Thymus (tissue), 11 donors: ENCODE measurements at regions not wholly inside any gene's neighbourhood (a gene's known extent, or its start where the extent isn't known, plus 50 kb on each side); places are given as distances from the start of the nearest gene placed in this dataset.

ENCODE experiments used
- DNase-seq, 9 donors: peaks; one replicate each; pipeline ENCODE4 v3.0.0-alpha.2; 2013; ENCODE audit warnings: low spot score in 9 of 9, low read depth in 6 of 9, missing footprints in 1 of 9
- H3K27ac ChIP-seq, 2 donors: one replicate each; pipeline ENCODE4 v1.5.1; 2013; ENCODE audit warnings: control low read depth in 1 of 2, low read depth in 1 of 2, low read length in 1 of 2, mild to moderate bottlenecking in 1 of 2, moderate library complexity in 1 of 2
- H3K27me3 ChIP-seq, 2 donors: one replicate each; pipeline ENCODE4 v1.5.1; 2013; ENCODE audit warnings: low read length in 1 of 2; ENCODE audit not compliant: control insufficient read depth in 2 of 2, insufficient read depth in 1 of 2
- H3K36me3 ChIP-seq, 2 donors: one replicate each; pipeline ENCODE4 v1.5.1; 2013; ENCODE audit warnings: low read length in 1 of 2, mild to moderate bottlenecking in 1 of 2, moderate library complexity in 1 of 2; ENCODE audit not compliant: control insufficient read depth in 2 of 2, insufficient read depth in 2 of 2
- H3K4me1 ChIP-seq, 2 donors: one replicate each; pipeline ENCODE4 v1.5.1; 2013; ENCODE audit warnings: low read length in 2 of 2; ENCODE audit not compliant: control insufficient read depth in 2 of 2, insufficient read depth in 2 of 2
- H3K4me3 ChIP-seq, 2 donors: one replicate each; pipeline ENCODE4 v1.5.1; 2013; ENCODE audit warnings: low read length in 2 of 2, control low read depth in 1 of 2, mild to moderate bottlenecking in 1 of 2
- H3K9me3 ChIP-seq, 2 donors: one replicate each; pipeline ENCODE4 v1.5.1; 2013; ENCODE audit warnings: low read length in 1 of 2, mild to moderate bottlenecking in 1 of 2; ENCODE audit not compliant: control insufficient read depth in 2 of 2, insufficient read depth in 1 of 2
- WGBS: extraction: QIAGEN DNeasy Blood & Tissue Kit; methylation state at CpG from one replicate; pipeline ENCODE4 v1.1.7; 2013; 5-methylcytosine and 5-hydroxymethylcytosine counted together
- donor health status: healthy.

DNA sequence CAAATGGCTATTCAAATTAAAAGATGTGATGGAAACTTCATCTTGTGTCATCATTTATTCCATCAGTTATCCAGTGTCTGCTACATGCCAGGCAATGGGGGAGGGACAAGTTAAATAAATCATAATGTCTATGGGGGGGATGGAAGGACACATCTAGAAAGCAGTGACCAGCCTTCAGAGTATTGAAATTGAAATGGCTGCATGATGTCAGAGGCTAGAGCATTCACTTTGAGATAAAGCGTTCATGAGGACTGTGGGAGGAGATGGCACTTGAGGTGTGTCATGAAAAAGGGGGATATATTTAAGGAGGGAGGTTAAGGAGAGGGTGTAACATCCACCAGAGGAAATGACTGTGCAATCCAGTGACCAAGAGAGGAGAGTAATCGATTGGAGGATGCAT lies 50.6 kb downstream of the SLIT2 start:
- no peak overlapping the region for H3K4me3 ChIP-seq
- no peaks in the 10 kb centered on the region for H3K4me1 ChIP-seq
- H3K36me3 ChIP-seq = no peaks in the 10 kb centered on the region
- H3K27me3 ChIP-seq = no peaks in the 10 kb centered on the region
- no peaks in the 10 kb centered on the region for H3K9me3 ChIP-seq
- no peak for DNase-seq
- WGBS = 89% methylated on average over 2 of the region's 2 CpGs
- no peak overlapping the region for H3K27ac ChIP-seq

DNA sequence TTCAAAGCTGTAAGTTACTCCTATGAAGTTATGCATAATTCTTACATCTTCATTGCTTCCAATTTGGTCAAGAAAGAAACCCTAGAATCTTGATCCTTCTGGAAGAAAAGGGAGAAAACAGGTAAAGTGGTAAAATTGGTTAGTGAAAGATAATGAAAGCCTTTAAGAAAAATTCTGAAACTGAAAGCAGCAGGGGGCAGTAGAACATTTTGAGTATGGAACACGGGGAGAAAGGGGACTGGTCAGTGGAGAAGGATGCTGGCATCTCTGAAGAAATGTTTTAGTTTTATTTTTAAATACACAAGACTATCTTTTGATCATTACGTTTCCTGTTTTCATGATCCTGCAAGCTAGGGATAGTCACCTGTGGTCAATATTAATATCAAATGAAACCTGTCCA lies 54.3 kb downstream of the SLIT2 start:
- Histone ChIP-seq H3K4me3 (no peak overlapping the region), H3K27ac (no peak overlapping the region), H3K4me1 (no peaks in the 10 kb centered on the region), H3K27me3 (no peaks in the 10 kb centered on the region), H3K36me3 (no peaks in the 10 kb centered on the region), H3K9me3 (no peaks in the 10 kb centered on the region)
- no peak for DNase-seq
- WGBS = 52% methylated on average over 2 of the region's 2 CpGs

DNA sequence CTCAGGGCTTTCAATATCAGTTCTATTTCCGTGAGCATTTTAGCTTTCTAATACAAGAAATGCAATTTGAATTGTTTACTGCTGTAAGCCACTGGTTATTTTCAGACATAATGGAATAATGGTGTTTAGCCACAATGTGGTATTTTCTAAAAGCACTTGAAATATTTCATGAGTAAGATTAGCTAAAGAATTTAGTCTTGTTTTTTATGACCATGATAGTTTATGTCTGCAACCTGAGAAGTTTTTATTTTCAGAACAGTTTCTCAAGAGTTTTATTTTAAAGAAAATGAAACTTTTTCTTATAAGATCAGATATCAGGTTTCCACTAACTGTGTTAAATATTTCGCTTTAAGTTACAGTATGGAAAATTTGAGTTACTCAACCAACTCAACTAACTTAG lies 60.2 kb downstream of the SLIT2 start:
- Histone ChIP-seq H3K4me3 (no peak overlapping the region), H3K9me3 (no peaks in the 10 kb centered on the region), H3K27me3 (no peaks in the 10 kb centered on the region), H3K36me3 (no peaks in the 10 kb centered on the region), H3K4me1 (no peaks in the 10 kb centered on the region), H3K27ac (no peak overlapping the region)
- 93% methylated on average over 2 of the region's 2 CpGs for whole genome bisulfite sequencing
- DNase-seq = no peak

DNA sequence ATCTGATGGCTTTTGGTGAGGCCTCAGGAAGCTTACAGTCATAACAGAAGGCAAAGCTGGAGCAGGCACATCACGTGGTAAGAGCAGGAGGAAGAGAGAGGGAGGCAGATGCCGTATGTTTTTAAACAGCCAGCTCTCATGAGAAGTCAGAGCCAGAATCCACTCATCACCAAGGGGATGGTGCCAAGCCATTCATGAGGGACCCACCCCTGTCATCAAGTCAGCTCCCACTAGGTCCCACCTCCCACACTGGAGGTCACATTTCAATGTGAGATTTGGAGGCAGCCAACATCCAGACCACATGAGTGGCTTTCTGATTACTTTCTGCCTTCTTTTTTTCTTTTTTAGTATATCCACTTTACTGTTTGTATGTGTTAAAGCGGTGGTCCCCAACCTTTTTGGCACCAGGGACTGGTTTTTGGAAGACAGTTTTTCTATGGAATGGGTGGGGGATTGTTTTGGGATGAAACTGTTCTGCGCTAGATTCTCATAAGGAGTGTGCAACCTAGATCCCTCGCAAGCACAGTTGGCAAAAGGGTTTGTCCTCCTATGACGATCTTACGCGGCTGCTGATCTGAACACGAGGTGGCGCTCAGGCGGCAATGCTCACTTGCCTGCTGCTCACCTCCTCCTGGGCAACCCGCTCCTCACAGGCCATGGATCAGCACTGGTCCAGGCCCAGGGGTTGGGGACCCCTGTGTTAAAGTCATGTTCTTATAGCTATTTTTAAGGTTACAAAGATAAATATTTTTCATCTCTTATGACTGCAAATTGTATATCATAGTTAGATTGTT lies 61.7 kb downstream of the SLIT2 start:
- no peak for DNase-seq

DNA sequence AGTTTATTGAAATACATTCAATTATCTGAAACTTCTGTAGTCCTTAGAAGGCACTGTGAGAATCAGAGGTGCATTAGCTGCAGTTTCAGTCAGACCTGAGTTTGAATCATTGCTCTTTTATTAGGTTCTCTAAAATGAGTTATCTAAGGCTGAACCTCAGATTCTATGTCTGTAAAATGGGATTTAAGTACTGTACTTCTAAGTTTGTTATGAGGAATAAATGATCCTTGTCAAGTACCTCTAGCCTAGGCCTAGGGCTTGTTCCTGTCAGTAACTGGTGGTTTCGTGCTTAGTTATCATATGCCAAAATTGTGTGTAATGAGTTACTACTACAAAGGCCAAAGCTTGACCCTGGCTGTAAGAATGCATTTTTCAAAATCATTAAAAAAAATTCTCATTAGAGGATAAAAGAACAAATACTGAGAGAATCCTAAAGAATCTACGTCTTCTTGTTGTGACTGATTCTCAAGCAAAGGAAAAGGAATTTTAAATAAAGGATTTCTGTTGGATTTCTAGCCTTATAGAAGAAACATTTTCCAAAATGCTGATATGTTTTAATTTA lies 65.8 kb downstream of the SLIT2 start:
- H3K4me1 ChIP-seq = no peaks in the 10 kb centered on the region
- WGBS = 95% methylated on average over 2 of the region's 2 CpGs
- no peak overlapping the region for H3K27ac ChIP-seq

More for the DNA sequence above, 61.7 kb downstream of the SLIT2 start:
- no peaks in the 10 kb centered on the region for H3K36me3 ChIP-seq
- no peaks in the 10 kb centered on the region for H3K4me1 ChIP-seq
- H3K9me3 ChIP-seq = no peaks in the 10 kb centered on the region
- no peak overlapping the region for H3K27ac ChIP-seq
- H3K27me3 ChIP-seq = no peaks in the 10 kb centered on the region
- WGBS = 55% methylated on average over 12 of the region's 12 CpGs
- no peak overlapping the region for H3K4me3 ChIP-seq

DNA sequence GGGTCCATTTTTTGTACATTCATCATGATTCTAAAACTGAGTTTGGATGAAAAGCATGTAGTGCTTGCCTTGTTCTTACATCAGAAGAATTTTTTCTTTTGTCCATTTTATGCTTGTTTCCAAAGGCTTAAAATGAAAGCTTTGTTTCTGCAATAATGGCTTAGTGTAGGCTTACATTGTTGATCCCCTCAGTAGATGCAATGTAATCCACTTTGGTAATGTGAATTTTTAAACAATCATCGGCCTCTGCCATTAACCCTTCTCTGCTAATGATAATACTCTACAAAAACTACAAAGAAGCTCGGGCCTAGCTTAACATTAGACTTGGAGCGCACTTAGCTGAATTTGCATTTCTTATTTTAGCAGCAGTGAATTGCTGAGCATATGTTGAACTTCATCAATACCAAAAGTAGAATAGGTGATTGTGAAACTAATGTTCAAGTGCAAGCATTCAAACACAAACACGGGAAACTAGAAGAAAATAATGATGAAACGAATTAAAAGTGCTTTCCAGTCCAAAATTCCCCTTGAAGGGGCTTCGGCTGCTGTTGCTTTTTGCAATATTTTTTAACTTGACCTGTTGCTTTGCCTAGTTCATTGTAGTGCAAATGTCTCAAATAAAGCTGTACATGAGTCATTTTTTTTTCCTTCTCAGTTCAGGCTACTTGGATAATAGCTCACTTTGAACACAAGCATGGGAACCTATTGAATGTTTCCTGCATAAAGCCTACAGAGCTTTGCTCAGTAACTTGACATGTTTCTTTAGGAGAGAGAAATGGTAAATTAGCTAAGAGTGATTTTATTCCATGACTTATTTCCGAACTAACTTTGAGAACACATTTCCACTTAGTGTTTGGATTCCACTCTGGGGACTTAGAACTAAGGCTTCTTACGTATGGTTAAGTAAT lies 66.5 kb downstream of the SLIT2 start:
- no peaks in the 10 kb centered on the region for H3K4me1 ChIP-seq
- no peak overlapping the region for H3K27ac ChIP-seq
- WGBS = 89% methylated on average over 8 of the region's 8 CpGs
- H3K9me3 ChIP-seq = no peaks in the 10 kb centered on the region
- DNase-seq = no peak
- no peaks in the 10 kb centered on the region for H3K36me3 ChIP-seq
- H3K4me3 ChIP-seq = no peak overlapping the region
- H3K27me3 ChIP-seq = no peaks in the 10 kb centered on the region

More for the DNA sequence above, 65.8 kb downstream of the SLIT2 start:
- no peaks in the 10 kb centered on the region for H3K36me3 ChIP-seq
- H3K27me3 ChIP-seq = no peaks in the 10 kb centered on the region
- no peaks in the 10 kb centered on the region for H3K9me3 ChIP-seq
- no peak overlapping the region for H3K4me3 ChIP-seq
- DNase-seq = no peak

DNA sequence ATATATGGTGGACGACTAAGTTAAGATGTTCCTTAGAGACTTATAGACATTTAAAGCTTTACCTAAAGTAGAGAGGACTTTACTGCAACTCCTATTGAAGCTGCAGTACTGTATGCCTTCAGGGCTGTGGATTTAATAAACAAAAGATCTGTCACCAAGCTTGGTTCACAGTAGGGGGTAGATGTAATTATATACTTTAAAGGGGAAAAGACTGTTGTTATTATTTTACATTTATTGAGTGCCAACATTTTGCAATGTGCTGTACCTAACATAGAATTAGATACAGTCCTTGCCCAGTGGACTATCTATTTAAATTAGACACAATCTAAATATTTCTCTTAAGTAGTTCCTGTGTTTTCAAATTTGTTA lies 67.2 kb downstream of the SLIT2 start:
- no peaks in the 10 kb centered on the region for H3K9me3 ChIP-seq
- H3K36me3 ChIP-seq = no peaks in the 10 kb centered on the region
- no peak overlapping the region for H3K4me3 ChIP-seq
- 93% methylated on average over 1 of the region's 1 CpG for WGBS
- H3K4me1 ChIP-seq = no peaks in the 10 kb centered on the region
- no peak for DNase-seq
- no peak overlapping the region for H3K27ac ChIP-seq
- H3K27me3 ChIP-seq = no peaks in the 10 kb centered on the region

DNA sequence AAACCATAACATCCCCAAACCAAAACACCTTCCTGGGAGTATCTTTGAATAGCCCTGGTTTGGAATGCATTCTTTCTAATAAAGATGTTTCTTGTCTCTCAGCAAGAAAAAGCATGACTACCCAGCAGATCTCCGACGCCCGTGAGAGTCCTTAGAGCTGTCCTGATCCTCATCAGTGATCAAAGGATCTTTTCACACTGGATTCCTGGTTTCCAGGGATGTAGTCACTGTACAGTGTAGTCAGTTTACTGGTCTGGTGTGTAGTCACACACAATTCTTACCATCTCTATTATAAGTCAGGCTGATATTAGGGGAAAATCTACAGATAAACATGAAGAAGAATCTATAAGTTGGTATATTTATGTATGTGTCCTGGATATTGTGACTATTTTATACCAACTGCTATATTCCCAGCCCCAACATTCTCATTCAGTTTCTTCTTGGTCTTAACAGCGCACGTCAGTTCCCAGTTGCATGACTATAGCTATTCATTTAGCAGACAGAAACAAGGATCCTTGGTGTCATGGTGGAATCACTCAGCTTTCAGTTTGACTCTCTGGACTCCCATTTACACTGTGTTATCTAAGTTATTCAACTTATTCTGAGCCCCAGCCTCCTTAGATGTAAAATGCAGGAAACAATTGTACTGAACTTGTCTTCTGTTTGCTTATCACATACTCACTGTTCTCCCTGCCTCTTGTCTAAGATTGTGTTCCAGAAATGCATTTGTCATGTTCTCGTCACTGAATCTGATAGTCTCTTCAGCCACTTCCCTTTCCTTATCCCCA lies 68.3 kb downstream of the SLIT2 start:
- Histone ChIP-seq H3K27me3 (no peaks in the 10 kb centered on the region), H3K36me3 (no peaks in the 10 kb centered on the region), H3K4me1 (no peaks in the 10 kb centered on the region), H3K4me3 (no peak overlapping the region), H3K9me3 (no peaks in the 10 kb centered on the region), H3K27ac (no peak overlapping the region)
- 86% methylated on average over 6 of the region's 6 CpGs for WGBS
- DNase-seq = no peak
